Mesodermal cell (in vitro differentiated cells): ENCODE measurements at regions not wholly inside any gene's neighbourhood (a gene's known extent, or its start where the extent isn't known, plus 50 kb on each side); places are given as distances from the start of the nearest gene placed in this dataset.
"Not testable (repeated sequence)": the region's sequence is repeated elsewhere in the genome, so short reads cannot be mapped to it uniquely, and the experiment has no call there.

ENCODE experiments used
- H3K27ac ChIP-seq: 2 replicates; pipeline ENCODE4 v1.7.0; 2013; ENCODE audit warnings: mild to moderate bottlenecking, low read depth, low read length, moderate library complexity; ENCODE audit not compliant: severe bottlenecking
- H3K36me3 ChIP-seq: 2 replicates; pipeline ENCODE4 v1.7.1; 2013; ENCODE audit warnings: mild to moderate bottlenecking, low read length, moderate library complexity; ENCODE audit not compliant: control insufficient read depth, insufficient read depth
- H3K4me1 ChIP-seq: one replicate; pipeline ENCODE4 v1.7.1; 2013; ENCODE audit warnings: mild to moderate bottlenecking, low read length; ENCODE audit not compliant: insufficient read depth, control insufficient read depth, poor library complexity, severe bottlenecking
- H3K4me3 ChIP-seq: 2 replicates; pipeline ENCODE4 v1.7.0; 2013; ENCODE audit warnings: low read length, control low read depth, mild to moderate bottlenecking; ENCODE audit not compliant: insufficient read depth, poor library complexity, severe bottlenecking; ENCODE audit errors: extremely low read depth
- H3K9me3 ChIP-seq: 2 replicates; pipeline ENCODE4 v1.7.1; 2013; ENCODE audit warnings: mild to moderate bottlenecking, low read length, moderate library complexity; ENCODE audit not compliant: control insufficient read depth
- WGBS, 2 experiments: methylation state at CpG; one replicate each; pipeline ENCODE4 v1.1.5; 2013; ENCODE audit warnings: missing lambda C conversion rate in 2 of 2; ENCODE audit not compliant: insufficient coverage in 2 of 2; 5-methylcytosine and 5-hydroxymethylcytosine counted together

GRCh38 chr12:34403706-34404376 is 381.5 kb downstream of the ALG10 start:
- H3K4me3 ChIP-seq: no peak overlapping the region
- no peak overlapping the region for H3K27ac ChIP-seq
- WGBS, 2 experiments: 51 to 59% methylated on average over 17 to 18 of the region's 19 CpGs
- no peaks in the 10 kb centered on the region for H3K36me3 ChIP-seq
- H3K9me3 ChIP-seq: peaks cover 71% of the 10 kb centered on the region
- H3K4me1 ChIP-seq: no peaks in the 10 kb centered on the region

DNA sequence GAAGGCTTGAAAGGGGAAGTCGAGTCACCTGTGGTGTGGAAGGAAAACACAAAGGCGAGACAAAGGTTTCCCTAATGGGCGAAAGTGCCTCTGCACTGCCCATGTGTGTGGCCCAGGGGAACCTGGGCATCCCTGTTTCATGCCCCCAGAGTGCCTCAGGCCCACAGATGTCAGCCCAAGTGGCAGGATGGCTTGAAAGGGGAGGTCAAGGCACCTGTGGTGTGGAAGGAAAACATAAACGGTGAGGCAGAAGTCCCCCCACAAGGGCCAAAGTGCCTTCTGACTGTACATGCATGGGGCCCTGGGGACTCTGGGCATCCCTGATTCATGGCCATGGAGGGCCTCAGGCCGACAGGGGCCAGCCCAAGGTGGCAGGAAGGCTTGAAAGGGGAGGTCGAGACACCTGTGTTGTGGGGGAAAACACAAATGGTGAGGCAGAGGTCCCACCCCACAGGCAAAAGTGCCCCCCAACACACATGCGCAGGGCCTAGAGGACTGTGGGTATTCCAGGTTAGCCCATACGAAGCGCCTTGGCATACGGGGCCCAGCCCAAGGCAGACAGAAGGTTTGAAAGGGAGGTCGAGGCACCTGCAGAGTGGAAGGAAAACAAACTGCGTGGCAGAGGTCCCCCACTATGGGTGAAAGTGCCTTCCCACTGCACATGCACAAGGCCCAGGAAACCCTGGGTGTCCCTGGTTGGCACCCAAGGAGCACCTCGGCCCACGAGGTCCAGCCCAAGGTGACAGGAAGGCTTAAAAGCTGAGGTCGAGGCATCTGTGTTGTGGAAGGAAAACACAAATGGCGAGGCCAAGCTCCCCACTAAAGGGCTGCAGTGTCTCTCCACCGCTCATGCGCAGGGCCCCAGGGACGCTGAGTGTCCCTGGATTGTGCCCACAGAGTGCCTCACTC is 382.3 kb downstream of the ALG10 start:
- Histone ChIP-seq H3K4me1 (no peaks in the 10 kb centered on the region), H3K9me3 (peaks cover 76% of the 10 kb centered on the region), H3K36me3 (no peaks in the 10 kb centered on the region), H3K4me3 (no peak overlapping the region), H3K27ac (no peak overlapping the region)
- WGBS, 2 experiments: 68 to 70% methylated on average over 19 of the region's 19 CpGs

DNA sequence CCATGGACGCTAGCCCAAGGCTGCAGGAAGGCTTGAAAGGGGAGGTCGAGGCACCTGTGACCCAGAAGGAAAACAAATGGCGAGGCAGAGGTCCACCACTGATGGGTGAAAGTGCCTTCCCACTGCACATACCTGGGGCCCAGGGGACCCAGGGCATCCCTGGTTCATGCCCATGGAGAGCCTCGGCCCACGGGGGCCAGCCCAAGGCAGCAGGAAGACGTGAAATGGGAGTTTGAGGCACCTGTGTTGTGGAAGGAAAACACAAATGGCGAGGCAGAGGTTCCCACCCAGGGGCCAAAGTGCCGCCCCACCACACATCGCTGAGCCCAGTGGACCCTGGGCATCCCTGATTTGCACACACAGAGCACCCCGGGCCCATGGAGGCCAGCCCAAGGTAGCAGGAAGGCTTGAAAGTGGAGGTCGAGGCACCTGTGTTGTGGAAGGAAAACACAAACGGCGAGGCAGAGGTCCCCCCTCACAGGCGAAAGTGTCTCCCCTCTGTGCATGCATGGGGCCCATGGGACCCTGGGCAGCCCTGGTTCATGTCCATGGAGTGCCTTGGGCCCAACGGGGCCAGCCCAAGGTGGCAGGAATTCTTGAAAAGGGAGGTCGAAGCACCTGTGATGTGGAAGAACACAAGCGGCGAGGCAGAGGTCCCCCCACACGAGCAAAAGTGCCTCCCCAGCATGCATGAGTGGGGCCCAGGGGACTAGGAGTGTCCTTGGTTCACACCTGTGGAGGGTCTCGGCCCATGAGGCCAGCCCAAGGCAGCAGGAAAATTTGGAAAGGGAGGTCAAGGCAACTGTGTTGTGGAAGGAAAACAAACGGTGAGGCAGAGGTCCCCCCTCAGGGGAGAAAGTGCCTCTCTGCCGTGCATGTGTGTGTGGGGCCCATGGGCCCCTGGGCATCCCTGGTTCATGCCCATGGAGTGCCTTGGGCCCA is 383.3 kb downstream of the ALG10 start:
- no peaks in the 10 kb centered on the region for H3K36me3 ChIP-seq
- peaks cover 74% of the 10 kb centered on the region for H3K9me3 ChIP-seq
- WGBS, 2 experiments: 70 to 72% methylated on average over 20 to 22 of the region's 22 CpGs

GRCh38 chr12:34406228-34406995 is 384.1 kb downstream of the ALG10 start:
- H3K4me1 ChIP-seq: no peaks in the 10 kb centered on the region
- no peak overlapping the region for H3K4me3 ChIP-seq
- no peak overlapping the region for H3K27ac ChIP-seq
- H3K36me3 ChIP-seq: no peaks in the 10 kb centered on the region
- H3K9me3 ChIP-seq: peaks cover 72% of the 10 kb centered on the region
- 73 to 75% methylated on average over 18 of the region's 18 CpGs for WGBS, 2 experiments

More for the DNA sequence above, 383.3 kb downstream of the ALG10 start:
- Histone ChIP-seq H3K27ac (no peak overlapping the region), H3K4me3 (no peak overlapping the region), H3K4me1 (no peaks in the 10 kb centered on the region)

DNA sequence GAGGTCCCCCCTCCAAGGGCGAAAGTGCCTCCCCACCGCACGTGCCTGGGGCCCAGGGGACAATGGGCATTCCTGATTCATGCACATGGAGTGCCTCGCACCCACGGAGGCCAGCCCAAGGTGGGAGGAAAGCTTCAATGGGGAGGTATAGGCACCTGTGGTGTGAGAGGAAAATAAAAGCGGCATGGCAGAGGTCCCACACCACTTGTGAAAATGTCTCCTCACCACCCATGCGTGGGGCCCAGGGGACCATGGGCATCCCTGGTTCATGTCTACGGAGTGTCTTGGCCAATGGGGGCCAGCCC is 384.7 kb downstream of the ALG10 start:
- Histone ChIP-seq H3K27ac (no peak overlapping the region), H3K36me3 (no peaks in the 10 kb centered on the region), H3K9me3 (peaks cover 69% of the 10 kb centered on the region), H3K4me1 (no peaks in the 10 kb centered on the region), H3K4me3 (no peak overlapping the region)
- 70 to 88% methylated on average over 6 of the region's 8 CpGs for WGBS, 2 experiments

- no peak overlapping the region for H3K4me3 ChIP-seq
- no peak overlapping the region for H3K27ac ChIP-seq
- WGBS, 2 experiments: 89 to 94% methylated on average over 4 of the region's 5 CpGs
- peaks cover 69% of the 10 kb centered on the region for H3K9me3 ChIP-seq
- no peaks in the 10 kb centered on the region for H3K36me3 ChIP-seq
- no peaks in the 10 kb centered on the region for H3K4me1 ChIP-seq
Measured at GRCh38 chr12:34407813-34408212, 385.5 kb downstream of the ALG10 start.

GRCh38 chr12:34431509-34431908 is 409.2 kb downstream of the ALG10 start:
- WGBS, 2 experiments: 73% methylated on average over 2 to 4 of the region's 4 CpGs
- not testable (repeated sequence) for H3K36me3 ChIP-seq, H3K4me1 ChIP-seq, H3K27ac ChIP-seq, H3K4me3 ChIP-seq
- peaks cover 52% of the 10 kb centered on the region for H3K9me3 ChIP-seq
